ENCODE measurements at regions not wholly inside any gene's neighbourhood (a gene's known extent, or its start where the extent isn't known, plus 50 kb on each side); places are given as distances from the start of the nearest gene placed in this dataset.

DNA sequence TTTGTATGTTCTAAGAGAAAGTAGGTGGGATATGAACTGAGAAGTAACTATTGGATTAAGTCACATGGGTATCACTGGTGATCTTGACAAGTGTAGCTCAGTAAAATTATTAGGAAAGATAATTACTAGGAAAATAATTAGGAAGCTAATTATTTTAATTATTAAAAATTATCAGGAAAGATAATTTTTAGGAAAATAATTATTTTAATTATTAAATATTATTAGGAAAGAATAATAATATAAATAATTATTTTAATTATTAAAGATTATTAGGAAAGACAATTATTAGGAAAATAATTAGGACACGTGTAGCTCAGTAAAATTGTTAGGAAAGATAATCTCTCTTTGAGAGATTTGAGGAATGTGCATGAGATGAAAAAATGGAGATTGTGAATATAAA is 623.4 kb upstream of the PIK3C3 start:
- DNase-seq = no peak

GRCh38 chr18:41326311-41326710 is 628.7 kb upstream of the PIK3C3 start:
- no peak for DNase-seq

DNA sequence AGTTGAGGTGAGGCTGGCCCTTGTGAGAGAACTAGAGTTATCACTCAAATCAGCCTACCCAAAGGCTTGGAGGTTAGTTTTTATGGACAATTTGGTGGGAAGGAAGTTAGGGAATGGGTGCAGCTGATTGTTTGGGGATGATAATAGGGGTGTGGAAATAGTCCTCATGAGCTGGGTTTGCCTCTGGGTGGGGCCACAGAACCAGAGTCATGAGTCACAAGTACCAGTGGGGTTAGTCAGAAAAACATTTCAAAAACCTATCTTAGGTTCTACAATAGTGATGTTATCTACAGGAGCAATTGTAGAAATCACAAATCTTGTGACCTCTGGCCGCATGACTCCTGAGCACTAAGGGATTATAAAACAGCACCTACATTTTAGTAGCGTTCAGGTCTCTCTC is 630.1 kb upstream of the PIK3C3 start:
- DNase-seq = no peak

DNA sequence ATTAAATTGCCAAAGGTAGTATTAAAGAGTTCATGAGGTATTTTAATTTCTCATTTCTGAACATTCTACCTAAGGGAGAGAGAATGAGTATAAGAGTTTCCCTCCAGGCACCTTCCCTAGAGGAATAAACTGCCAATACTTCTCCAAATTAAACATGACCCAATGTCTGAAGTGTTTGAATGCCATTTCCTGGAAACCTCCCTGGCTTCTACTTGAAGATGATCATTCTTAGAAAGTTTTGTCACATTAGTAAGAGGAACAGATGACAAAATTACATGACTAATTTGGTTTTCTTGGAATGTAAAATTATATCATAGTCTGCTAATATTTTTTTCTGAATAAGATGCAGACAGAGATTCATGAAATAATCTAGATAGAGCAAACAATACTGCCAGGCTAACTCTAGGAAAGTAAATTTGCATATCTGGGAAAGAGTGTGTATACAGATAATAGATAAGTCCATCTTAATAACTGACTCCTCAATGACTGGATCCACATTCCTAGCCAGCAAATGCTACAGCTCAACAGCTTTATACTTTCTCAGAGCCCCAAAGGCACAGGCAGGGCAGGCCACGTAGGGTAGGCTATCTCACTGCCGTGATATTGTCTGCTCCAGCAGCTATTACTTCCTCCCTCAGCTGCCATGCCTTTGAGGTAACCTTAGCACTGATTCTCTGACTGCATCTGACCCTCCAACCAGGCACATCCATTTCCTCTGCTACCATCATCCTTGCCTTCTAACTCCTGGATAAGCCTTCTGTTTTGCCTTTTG is 630.8 kb upstream of the PIK3C3 start:
- DNase-seq = no peak

GRCh38 chr18:41323044-41323443 is 632.0 kb upstream of the PIK3C3 start:
- no peak for DNase-seq

DNA sequence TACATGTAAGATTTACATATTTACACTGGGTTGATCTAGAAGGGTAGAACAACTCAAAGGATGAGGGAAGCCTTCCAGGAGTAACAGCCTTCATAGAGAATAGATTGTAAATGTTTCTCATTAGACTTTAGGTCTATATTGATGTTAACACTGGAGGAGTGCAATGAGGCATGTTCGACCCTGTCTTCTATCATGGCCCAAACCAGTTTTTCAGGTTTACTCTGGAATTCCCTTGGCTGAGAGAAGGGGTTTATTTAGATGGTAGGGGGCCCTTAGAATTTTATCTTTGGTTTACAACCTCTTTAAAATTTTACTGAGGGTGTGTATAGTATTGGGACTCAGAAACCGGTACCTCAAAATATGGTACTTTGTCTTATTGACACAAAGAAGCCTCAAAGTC is 634.9 kb upstream of the PIK3C3 start:
- DNase-seq = no peak

DNA sequence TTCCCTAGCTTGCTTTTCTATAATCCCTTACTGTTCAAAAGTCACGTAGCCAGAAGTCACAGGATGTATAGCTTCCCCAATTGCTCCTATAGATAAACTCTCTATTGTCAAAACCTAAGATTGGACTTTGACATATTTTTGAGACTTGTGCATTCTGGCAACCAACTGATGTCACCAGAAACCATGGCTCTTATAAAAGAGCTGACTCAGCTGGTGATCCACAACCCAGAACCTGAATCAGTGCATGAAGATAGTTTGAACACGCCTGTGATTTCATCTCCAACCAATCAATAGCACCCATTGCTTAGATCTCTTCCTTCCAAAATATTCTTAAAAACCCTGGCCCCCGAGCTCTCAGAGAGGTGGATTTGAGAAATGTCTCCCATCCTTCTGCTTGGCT is 639.9 kb upstream of the PIK3C3 start:
- DNase-seq = no peak

DNA sequence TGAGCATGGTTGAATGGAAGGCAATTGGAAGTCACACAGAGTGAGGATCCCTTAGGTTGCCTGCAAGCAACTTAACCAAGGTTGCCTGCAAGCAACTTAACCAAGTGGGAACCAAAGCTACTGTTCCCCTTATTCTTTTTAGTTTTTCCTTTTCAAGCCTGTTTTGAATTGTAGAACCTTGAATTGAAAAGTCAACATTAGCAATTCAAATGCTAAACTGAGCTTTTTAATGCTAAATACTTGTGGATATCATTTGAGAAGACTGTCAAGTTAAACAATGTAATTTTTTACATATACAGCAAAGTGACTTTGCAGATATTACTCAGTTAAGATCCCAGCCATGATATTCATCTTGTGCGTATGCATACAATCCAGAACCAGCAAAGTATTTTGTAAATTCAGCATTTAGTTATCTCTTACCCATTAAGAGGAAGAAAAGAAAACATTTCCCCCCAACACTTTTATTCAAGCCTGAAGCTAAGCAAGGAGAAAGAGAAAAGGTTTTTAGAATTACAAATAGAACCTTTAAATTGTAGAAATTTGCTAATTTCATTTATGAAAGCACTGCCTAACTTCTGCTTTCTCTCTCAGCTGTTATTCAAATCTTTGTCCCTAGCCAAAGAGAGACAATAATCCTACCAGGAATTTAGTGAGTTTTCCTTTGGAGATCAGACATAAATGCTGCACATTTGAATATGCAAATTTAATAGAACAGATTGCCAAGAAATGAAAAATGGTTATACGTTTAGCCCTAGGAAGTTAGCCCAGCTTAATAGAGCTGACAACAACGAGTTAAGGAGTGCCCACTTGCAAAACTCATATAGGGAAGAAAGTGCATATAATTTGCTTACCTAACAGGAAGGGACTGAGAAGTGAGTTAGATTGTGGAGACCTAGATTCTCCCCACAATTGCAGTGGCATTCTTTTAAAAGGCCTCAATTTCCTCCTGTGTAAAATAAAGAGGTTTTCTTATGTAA is 643.2 kb upstream of the PIK3C3 start:
- no peak for DNase-seq

GRCh38 chr18:41297740-41298139 is 657.3 kb upstream of the PIK3C3 start:
- no peak for DNase-seq

DNA sequence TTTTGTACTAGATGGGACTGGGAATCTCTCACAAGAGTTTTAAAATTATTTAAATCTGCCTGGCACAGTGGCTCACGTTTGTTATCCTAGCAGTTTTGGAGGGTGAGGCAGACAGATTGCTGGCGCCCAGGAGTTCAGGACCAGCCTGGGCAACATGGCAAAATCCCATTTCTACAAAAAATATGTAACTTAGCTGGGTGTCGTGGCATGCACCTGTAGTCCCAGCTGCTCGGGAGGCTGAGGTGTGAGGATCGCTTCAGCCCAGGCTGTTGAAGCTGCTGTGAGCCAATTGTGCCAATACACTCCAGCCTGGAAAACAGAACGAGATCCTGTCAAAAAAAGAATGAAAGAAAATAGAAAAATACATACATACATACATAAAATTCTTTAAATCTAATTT is 685.7 kb upstream of the PIK3C3 start:
- no peak for DNase-seq

GRCh38 chr18:41268271-41268670 is 686.8 kb upstream of the PIK3C3 start:
- DNase-seq = no peak

- DNase-seq = no peak
Observed at GRCh38 chr18:41266616-41267015, 688.4 kb upstream of the PIK3C3 start.

DNA sequence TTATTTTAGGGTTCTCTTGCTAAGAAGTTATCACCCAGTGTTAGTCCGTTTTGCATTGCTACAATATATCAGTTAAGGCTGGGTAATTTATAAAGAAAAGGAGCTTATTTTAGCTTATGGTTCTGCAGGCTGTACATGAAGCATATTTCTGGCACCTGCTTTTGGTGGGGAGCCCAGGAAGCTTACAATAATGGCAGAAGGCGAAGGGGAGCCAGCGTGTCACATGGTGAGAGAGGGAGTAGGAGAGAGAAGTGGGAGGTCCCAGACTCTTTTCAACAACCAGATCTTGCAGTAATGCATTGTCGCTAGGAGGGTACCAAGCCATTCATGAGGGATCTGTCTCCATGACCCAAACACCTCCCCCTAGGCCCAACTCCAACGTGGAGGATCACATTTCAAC is 688.8 kb upstream of the PIK3C3 start:
- peak; percentile 12 for DNase-seq

GRCh38 chr18:41265047-41265446 is 690.0 kb upstream of the PIK3C3 start:
- DNase-seq = no peak

GRCh38 chr18:41263956-41264355 is 691.1 kb upstream of the PIK3C3 start:
- no peak for DNase-seq

DNA sequence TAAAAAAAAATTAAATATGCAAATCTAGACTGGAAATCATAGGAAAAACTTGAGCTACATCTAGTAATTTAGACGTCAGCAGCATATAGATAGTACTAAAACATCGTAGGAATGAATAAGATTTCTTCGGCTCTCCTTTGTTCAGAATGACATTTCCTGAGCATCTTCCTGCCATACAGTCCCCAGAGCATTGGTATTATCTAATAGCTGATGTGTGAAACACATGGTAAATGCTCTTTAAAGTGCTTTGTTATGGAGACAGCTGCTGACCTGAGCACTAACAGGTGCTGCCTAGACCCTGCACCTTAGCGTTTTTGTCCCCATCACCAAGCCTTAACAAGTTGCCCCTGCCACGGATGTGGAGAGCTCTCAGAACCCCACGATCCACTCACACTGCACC is 692.3 kb upstream of the PIK3C3 start:
- no peak for DNase-seq

DNA sequence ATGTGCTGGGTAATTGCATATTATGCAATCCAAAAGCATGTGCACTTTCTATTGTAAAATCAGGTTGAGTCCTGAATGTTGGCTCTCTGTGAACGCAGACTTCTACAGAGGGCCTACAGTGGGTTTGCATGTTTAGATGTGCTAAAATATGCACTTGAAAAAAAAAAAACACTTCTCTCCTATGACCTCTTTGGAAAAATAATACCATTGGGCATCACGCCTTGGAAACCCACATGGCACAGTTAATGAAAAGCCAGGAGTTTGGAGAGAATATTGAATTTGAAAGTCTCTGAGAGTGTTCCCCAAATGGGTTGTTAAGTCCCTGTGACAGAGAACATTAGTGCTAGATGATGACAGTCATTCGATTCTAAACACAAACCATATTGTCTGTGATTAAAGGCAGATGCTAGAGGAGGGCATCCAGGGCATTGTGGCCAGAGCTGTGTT is 710.4 kb upstream of the PIK3C3 start:
- DNase-seq = no peak

GRCh38 chr18:41237317-41237716 is 717.7 kb upstream of the PIK3C3 start:
- DNase-seq = no peak

GRCh38 chr18:41231681-41232080 is 723.4 kb upstream of the PIK3C3 start:
- no peak for DNase-seq

GRCh38 chr18:41227993-41228392 is 727.0 kb upstream of the PIK3C3 start:
- no peak for DNase-seq

- no peak for DNase-seq
Observed at GRCh38 chr18:41226911-41227310, 728.1 kb upstream of the PIK3C3 start.

- peak; percentile 36 for DNase-seq
Observed at GRCh38 chr18:41226186-41226585, 728.8 kb upstream of the PIK3C3 start.

DNA sequence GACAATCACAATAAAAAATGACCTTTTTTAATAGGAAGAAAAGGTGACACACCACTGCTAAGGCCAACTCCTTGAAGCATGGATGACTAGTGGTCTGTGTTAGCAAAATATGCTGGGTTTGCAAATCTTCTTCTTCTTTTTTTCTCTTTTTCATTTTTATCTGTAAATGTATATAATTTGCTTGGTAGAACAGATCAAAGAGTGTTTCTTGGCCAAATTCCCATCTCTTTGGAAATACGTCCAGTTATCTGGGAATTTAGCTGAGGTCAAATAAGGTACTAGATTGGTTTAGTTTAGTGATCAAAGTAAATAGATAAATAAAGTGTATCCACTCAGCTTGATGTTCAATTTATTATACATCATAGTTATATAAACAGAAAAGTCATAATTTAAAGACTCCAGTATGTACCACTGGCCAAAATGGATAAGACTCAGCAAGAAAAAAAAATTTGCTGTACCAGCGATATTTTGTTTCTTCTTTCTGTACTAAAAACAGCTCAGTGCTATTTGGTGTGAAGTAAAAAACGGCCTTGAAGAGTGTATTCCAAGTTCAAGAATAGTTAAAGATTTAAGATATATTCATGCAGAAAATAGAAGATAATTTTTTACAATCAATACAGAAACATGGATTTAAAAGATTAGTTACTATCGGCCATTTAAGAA is 738.6 kb upstream of the PIK3C3 start:
- DNase-seq = no peak

Measured in femur (tissue), 1 donor.